ENCODE measurements at regions not wholly inside any gene's neighbourhood (a gene's known extent, or its start where the extent isn't known, plus 50 kb on each side); places are given as distances from the start of the nearest gene placed in this dataset.

DNA sequence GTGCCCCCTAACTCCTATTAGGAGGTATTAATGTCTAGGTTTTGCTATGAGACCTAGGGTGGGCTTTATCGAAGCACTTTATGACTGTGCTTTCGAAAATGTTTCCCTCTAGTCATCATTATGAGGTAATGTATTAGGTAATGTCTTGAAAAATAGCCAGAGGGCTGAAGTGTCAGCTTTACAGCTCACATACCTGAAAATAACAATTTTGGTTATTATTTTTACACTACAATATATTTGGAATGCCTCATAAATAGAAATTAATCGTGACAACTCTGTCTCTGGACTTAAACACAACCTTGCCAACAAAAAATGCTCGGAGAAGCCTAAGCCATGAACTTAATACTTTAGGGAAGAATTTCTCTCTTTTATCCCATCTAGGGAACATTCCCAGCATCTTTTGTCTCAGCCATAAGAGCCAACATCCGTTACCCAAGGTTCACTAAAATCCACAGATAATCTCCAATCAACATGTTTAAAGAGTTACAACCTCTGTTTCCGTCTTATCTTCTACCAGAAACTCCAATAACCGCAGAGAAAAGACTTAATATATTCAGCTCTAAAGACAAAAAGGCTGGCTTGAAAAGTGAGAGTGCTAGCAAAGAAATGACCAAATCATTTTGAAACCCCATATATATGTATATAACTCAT lies 130.9 kb upstream of the RND3 start:
- intact Hi-C loops (cut with DNase I; ENCODE audit: low total_unique reads): no loop called here
- DNase-seq (ENCODE audit: low spot score in 2 of 2): no peak
- TF ChIP-seq, protein P1, sequence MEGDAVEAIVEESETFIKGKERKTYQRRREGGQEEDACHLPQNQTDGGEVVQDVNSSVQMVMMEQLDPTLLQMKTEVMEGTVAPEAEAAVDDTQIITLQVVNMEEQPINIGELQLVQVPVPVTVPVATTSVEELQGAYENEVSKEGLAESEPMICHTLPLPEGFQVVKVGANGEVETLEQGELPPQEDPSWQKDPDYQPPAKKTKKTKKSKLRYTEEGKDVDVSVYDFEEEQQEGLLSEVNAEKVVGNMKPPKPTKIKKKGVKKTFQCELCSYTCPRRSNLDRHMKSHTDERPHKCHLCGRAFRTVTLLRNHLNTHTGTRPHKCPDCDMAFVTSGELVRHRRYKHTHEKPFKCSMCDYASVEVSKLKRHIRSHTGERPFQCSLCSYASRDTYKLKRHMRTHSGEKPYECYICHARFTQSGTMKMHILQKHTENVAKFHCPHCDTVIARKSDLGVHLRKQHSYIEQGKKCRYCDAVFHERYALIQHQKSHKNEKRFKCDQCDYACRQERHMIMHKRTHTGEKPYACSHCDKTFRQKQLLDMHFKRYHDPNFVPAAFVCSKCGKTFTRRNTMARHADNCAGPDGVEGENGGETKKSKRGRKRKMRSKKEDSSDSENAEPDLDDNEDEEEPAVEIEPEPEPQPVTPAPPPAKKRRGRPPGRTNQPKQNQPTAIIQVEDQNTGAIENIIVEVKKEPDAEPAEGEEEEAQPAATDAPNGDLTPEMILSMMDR (IDR thresholded peaks at IDR 0.05): no peak
- TF ChIP-seq POLR2A (IDR thresholded peaks at IDR 0.05): no peak
- 68 to 69% methylated on average over 7 of the region's 7 CpGs for WGBS, 2 donors
- H3K4me3 ChIP-seq (ENCODE audit: low read depth, poor library complexity, severe bottlenecking): no peak overlapping the region

DNA sequence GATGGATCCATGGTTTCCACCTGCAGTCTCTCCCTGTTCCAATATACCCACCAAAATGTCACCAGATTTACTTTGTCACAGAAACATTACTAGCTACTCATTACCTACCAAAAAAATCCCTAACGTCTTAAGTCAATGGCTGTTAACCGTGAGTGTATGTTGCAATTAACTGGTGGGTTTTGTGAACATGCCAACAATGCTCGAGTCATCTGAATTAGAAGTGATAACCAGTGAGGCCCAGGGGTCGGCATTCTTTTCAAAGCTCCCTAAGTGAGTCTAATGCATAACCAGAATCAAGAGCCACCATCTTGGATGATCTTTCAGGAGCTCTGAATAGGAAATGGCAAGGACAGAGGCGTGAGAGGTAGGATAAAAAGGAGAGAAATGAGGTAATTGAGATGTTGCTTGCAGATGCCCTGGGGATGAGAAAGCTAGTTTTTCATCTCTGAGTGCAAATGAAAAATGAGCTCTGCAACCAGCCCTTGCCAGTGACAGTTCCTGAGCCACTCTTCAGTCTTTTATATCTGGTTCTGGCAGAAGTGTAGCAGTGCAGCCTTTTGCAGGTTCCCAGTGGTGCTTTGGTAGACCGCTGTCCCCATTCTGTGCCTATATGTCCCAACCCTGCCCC lies 130.0 kb upstream of the RND3 start:
- DNase-seq (ENCODE audit: low spot score in 2 of 2): no peak
- WGBS, 2 donors: 78 to 81% methylated on average over 6 of the region's 6 CpGs
- intact Hi-C loops (cut with DNase I; ENCODE audit: low total_unique reads): no loop called here
- TF ChIP-seq POLR2A (IDR thresholded peaks at IDR 0.05): no peak
- TF ChIP-seq, protein P1 (IDR thresholded peaks at IDR 0.05): no peak
- H3K4me3 ChIP-seq (ENCODE audit: low read depth, poor library complexity, severe bottlenecking): no peak overlapping the region

DNA sequence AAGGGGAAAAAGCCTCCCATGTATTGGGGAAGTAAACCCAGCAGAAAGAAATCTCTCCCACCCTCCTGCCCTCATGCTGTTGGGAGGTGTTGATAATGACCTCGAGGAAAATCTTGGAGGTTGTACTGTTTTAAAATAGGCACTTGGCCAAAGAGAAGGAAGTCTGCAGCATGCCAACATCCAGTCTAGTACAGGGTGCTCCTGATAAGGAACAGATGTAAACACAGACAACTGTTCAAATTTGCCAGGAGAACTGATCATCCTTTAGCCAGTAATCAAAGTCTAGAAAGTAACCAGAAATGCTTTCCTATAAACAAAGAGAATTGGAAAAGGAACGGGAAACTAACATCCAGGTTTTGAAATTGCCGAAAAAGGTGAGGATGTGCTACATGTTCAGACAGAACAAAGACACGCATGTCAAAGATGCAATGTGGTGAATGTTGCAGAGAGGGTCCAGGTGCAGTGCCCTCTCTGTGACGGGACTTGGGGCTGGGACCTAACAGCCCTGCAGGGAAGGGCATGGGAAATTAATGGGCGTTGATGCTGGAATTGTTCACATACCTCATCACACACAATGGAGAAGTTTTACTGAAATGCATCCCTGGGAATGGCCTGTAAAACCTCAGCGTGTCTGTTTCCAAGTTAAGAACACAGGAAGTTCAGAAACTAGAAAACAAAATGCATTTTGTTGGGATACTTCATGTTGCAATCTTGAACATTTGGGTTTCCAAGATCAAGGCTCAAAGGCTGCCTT lies 125.7 kb upstream of the RND3 start:
- 27 to 29% methylated on average over 7 of the region's 7 CpGs for WGBS, 2 donors
- intact Hi-C loops (cut with DNase I; ENCODE audit: low total_unique reads): no loop called here
- DNase-seq (ENCODE audit: low spot score in 2 of 2): no peak
- no peak overlapping the region for H3K4me3 ChIP-seq (ENCODE audit: low read depth, poor library complexity, severe bottlenecking)
- TF ChIP-seq, protein P1 (IDR thresholded peaks at IDR 0.05): no peak
- no peak for TF ChIP-seq POLR2A (IDR thresholded peaks at IDR 0.05)

DNA sequence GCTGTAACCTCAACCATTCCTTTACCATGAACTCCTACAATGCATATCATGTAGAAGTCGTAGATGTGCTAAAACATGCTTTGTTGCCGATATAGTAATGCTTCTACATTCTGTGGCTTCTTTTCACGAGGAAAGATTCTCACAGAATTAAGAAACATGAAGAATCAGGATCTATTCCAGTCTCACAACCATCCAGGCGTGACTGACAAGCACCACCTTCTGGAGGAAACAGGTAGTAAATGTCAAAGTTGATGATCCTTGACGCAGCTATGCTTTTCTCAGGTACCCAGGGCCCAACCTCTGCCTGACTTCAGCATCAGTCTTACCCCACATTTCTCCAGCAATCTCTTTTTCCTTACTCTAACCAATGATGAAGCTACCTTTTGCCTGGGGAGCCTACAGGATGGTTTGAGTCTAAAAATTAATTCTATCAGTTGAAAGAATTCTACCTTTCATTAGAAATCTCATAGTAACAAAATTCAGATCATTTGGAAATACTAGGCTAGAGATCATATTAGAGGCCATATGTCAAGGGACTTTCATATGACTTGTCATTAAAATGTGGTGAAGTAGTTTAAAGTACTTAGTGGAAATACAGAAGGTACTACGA lies 123.3 kb upstream of the RND3 start:
- intact Hi-C loops (cut with DNase I; ENCODE audit: low total_unique reads): no loop called here
- WGBS, 2 donors: 55 to 59% methylated on average over 6 of the region's 6 CpGs
- no peak for DNase-seq (ENCODE audit: low spot score in 2 of 2)
- no peak for TF ChIP-seq POLR2A (IDR thresholded peaks at IDR 0.05)
- TF ChIP-seq, protein P1 (IDR thresholded peaks at IDR 0.05): no peak
- H3K4me3 ChIP-seq (ENCODE audit: low read depth, poor library complexity, severe bottlenecking): no peak overlapping the region

DNA sequence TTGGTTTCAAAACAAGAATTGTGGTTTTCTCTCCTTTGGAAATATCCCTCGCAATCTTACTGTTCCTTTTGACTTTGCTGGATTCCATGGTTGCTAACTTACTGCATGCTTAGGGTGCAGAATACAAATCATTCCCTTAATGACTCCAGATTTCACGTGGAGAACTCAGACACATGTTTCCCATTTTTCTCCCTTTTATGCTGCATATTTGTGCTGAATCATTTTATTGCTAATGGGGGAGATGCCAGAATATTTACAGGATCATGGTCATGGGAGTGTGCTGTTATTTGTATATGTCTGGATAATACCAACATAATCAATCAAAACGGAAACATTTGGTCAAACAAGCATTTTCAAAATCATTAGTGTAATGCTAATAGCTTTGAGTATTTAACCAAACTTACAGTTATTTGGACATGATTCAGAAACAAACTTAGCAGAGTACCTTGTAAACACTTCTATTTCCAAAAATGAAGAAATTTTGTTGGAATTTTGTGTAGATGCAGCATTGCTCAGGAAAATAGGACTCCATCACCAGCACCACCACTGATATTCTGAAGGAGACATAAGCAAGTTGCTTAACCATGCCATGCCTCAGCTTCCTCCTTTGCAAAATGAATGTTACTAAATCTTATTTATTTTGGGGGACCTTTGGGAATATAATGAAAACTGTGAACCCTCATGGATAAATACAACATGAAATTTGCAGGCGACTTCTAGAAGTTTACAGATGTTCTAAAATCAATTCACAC lies 122.5 kb upstream of the RND3 start:
- TF ChIP-seq, protein P1 (IDR thresholded peaks at IDR 0.05): no peak
- TF ChIP-seq POLR2A (IDR thresholded peaks at IDR 0.05): no peak
- 67 to 70% methylated on average over 4 of the region's 4 CpGs for WGBS, 2 donors
- H3K4me3 ChIP-seq (ENCODE audit: low read depth, poor library complexity, severe bottlenecking): no peak overlapping the region
- no peak for DNase-seq (ENCODE audit: low spot score in 2 of 2)
- intact Hi-C loops (cut with DNase I; ENCODE audit: low total_unique reads): no loop called here
